DMS153 (cell line): ENCODE measurements at regions not wholly inside any gene's neighbourhood (a gene's known extent, or its start where the extent isn't known, plus 50 kb on each side); places are given as distances from the start of the nearest gene placed in this dataset.

ENCODE experiments used
- DNase-seq: peaks from one replicate; lab custom pipeline; 2025; lab: John Stamatoyannopoulos, UW

DNA sequence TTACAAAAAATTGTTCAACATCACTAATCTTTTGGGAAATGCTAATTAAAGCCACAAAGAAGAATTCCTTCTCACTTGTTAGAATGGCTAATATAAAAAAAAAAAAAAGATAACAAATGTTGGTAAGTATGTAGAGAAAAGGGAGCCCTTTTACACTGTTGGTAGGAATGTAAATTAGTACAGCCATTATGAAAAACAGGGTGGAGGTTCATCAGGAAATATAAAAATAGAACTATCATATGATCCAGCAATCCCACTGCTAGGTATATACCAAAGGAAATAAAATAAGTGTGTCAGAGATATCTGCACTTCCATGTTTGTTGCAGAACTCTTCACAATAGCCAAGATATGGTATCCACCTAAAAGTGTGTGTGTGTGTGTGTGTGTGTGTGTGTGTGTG is 83.5 kb upstream of the RGMB start:
- no peak for DNase-seq

DNA sequence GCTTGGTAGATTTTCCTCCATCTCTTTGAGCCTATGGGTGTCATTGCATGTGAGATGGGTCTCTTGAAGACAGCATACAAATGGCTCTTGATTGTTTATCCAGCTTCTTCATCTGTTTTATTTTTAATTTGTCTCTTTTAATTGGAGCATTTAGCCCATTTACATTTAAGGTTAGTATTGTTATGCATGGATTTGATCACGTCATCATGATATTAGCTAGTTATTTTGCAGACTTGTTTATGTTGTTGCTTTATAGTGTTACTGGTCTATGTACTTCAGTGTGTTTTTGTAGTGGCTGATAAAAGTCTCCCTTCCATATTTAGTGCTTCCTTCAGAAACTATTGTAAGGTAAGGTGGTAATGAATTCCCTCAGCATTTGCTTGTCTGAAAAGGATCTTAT is 78.6 kb upstream of the RGMB start:
- DNase-seq, result no peak

DNA sequence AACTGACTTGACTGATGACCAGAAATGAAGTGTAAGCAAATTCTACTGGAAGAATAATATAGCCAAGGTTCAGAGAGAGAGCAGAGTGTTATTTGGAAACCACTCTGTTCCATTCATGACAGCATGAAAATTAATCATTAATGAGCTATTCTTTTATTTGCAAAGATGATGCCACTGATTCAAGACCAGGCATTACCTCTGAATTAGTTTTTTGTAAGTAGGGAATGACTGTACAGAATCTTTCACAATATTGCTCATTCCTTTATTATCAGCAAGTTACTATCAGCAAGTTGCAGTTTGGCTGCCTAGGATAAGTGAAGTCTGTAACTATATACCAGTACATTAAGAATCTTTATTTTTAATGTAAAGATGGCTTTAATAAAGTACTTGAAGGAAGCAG is 75.1 kb upstream of the RGMB start:
- no peak for DNase-seq

DNA sequence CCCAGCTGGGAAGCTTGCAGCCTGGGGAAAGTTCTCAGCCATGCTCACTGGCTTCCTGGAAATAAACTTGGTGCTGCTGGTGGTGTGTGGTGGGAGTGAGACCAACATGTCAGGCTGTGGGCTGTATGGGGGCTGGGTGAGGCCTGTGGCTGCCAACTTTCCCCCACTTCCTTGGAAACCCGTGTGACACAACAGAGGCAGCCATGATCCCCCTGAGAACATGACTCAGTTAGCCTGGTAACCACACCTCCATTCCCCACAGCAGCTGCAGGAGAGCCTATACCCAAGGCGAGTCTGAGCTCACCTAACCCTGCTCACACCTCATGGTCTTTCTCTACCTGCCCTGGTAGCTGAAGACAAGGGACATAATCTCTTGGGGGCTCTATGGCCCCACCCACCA is 72.7 kb upstream of the RGMB start:
- no peak for DNase-seq

DNA sequence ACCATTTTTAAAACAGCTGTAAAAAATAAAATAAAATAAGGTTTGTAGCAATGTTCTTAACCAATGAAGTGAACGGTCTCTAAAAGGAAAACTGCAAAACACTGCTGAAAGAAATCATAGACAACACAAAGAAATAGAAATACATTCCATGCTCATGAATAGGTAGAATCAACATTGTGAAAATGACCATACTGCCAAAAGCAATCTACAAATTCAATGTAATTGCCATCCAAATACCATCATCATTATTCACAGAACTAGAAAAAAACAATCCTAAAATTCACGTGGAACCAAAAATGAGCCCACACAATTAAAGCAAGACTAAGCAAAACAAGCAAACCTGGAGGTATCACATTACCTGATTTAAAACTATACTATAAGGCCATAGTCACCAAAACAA is 67.6 kb upstream of the RGMB start:
- DNase-seq, result no peak

DNA sequence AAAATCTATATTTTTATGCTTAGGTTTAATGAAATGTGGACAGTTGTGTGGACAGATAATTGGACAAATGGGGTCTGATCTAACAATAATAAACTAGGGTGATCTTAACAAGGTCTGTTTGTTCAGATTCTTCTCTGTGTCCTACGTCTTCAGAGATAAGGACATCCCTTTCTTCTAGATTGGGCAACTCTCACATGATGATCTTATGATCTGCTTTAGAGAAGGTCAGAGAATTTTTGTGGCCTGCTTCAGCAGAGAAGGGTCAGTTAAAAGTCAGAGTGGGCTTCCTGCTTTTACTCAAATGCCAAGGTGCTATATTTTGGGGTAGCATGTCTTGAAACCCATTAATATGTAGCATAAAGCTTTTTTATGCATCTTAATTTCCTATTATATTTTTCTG is 63.8 kb upstream of the RGMB start:
- DNase-seq, result no peak

DNA sequence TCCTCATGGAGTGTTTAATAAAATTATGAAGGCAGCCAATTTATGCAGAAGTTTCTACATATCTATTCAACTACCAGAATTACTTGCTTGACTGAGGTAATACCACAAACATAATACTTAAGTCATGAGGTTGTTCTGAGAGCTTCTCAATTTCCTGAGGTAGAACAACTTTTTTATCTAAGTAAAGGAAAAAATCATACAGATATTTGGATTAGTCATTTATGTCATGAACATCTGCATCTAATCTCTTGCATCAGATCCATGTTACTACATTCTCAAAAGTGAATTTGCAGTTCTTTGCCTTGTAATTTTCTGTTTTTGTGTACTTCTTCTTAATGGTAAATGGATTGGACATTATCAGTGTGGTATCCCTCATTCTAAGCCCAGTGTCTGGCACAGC is 60.4 kb upstream of the RGMB start:
- DNase-seq, result no peak

DNA sequence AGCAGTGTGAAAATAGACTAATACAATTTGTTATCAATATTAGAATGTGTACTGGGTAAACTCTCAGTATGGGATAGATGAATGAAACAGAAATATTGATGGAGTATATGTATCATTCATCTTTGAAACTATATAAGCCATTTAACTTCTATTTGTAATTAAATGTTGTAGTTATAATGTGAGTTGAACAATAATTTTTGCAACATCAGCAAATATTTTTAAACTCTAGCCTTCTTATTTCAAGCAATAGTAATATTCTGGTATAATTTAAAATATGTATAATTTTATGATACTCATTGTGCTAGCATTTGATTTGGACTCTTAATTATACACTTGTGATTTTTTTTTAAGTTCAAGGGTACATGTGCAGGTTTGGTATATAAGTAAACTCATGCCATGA is 59.6 kb upstream of the RGMB start:
- DNase-seq, result no peak

DNA sequence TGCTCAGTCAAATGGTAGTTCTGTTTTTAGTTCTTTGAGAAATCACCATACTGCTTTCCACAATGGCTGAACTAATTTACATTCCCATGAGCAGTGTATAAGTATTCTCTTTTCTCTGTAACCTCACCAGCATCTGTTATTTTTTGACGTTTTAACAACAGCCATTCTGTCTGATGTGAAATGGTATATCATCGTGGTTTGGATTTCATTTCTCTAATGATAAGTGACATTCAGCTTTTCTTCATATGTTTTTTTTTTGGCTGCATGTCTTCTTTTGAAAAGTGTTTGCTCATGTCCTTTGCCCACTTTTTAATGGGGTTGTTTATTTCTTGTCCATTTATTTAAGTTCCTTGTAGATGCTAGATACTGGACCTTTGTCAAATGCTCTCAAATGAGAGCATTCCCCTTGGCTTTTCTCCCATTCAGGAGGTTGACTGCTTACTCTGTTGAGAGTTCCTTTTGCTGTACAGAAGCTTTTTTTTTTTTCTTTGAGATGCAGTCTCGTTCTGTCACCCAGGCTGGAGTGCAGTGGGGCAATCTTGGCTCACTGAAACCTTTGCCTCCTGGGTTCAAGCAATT is 58.7 kb upstream of the RGMB start:
- DNase-seq, result no peak

DNA sequence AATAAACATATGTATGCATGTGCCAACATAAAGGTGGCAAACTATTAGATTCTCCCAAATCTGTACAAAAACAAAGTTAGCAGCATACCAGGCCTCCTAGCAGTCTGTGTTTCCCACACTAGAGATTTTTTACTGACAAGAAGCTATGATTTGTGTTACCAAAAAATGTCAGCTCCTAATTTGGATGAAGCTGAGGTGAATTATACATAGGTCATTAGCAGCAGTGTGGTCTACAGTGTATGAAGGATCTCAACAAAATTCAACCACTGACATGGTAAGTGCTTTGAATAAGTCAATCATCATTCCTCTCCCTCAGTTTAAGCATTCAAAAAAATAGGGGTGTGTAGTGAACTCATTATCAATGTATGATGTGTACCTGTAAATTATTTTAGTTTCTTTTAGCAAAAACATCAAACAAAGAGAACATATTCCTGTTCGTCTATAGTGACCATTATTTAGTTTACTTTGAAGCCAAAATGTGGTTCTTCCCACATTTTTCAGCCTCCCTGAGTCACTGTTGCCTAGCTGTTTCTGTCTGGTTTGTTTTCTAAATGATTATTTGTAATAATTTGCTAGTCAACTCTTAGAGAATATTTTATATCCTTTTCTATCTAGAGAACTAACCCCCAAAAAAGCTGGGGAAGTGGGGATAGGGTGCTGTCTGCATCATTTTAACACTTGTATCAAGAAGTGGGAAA is 52.1 kb upstream of the RGMB start:
- DNase-seq, result no peak

DNA sequence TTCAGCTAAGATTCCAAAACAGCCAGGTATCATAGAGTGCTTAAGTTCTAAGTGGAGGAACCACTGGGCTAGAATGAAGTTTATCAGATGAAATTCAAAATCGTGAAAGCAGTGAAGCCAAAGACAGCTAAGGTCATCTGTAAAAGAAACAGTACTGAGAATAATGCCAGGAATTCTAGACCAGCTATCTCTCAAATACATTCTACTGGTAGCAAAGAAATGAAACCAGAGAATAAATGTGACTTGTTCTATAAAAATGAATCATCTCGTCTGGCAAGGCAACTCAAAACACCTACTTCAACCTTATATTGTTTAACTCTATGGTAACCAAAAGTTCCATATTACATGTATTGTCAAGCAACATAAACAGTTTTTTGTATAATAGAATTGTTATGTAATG is 51.3 kb upstream of the RGMB start:
- DNase-seq, result no peak

DNA sequence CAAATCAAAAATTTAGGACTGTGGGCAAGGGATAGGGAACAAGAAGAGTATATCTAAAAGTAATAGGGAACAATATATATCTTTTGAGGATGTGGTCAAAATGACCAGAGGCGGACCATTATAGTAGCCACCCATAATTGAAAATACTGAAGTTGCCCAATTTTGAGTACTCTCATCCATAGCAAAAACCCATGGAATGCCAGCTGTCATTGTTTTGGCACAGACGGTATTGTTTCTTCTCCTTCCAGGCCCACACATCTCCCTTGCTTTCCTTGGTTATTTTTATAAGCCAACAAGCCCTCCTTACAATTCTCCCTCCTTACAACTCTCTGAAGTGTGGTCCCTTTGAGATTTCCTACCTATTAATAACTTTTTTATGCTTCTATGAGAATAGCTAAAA is 50.4 kb upstream of the RGMB start:
- DNase-seq, result no peak
